Panc1 (cell line): ENCODE measurements at regions not wholly inside any gene's neighbourhood (a gene's known extent, or its start where the extent isn't known, plus 50 kb on each side); places are given as distances from the start of the nearest gene placed in this dataset.

ENCODE experiments used
- ATAC-seq: fragments of 200-7000 bp; cut with Tn5 transposase; 2 replicates; pipeline ENCODE4 v1.9.1; 2020; ENCODE audit warnings: mild to moderate bottlenecking, moderate library complexity
- BruUV-seq: library from RNA; stranded (reverse); fragments of 400-500 nt; replicated peaks from 2 replicates; lab custom pipeline; 2021; lab: Mats Ljungman, UMichigan
- CTCF ChIA-PET: fragments of 300-600 bp; sonication (Branson Sonifier 250); formaldehyde crosslinking; loops from one replicate; lab custom pipeline; 2022; ENCODE audit warnings: antibody characterized with exemption; lab: Charles Lee
- POLR2A ChIA-PET: fragments of 300-600 bp; sonication (Branson Sonifier 250); formaldehyde crosslinking; loops from one replicate; lab custom pipeline; 2022; ENCODE audit warnings: antibody characterized with exemption; lab: Charles Lee
- DNase-seq: peaks from one replicate; pipeline ENCODE4 v3.0.0-alpha.2; 2010; ENCODE audit warnings: low read depth, low spot score
- H3K27ac ChIP-seq: 2 replicates; pipeline ENCODE4 v1.5.1; 2011; ENCODE audit warnings: mild to moderate bottlenecking, low read length, inconsistent platforms
- H3K27me3 ChIP-seq: fragments of 200-500 bp; sonication (Bioruptor generic); 2 replicates; pipeline ENCODE4 v1.6.0; 2014; ENCODE audit warnings: low read length, inconsistent platforms; ENCODE audit not compliant: control insufficient read depth, insufficient read depth
- H3K36me3 ChIP-seq: fragments of 200-500 bp; sonication (Bioruptor generic); 2 replicates; pipeline ENCODE4 v1.5.1; 2014; ENCODE audit warnings: inconsistent platforms, mild to moderate bottlenecking, low read length, moderate library complexity; ENCODE audit not compliant: control insufficient read depth, insufficient read depth
- H3K4me1 ChIP-seq: 2 replicates; pipeline ENCODE4 v1.5.1; 2011; ENCODE audit warnings: inconsistent platforms, mild to moderate bottlenecking, low read length, moderate library complexity; ENCODE audit not compliant: control insufficient read depth, insufficient read depth
- H3K4me3 ChIP-seq, 2 experiments: 2 replicates each; pipeline ENCODE4 v1.5.1; 2011 to 2012; ENCODE audit warnings: low read depth in 2 of 2, low read length in 2 of 2, mild to moderate bottlenecking in 2 of 2, inconsistent platforms in 1 of 2, moderate library complexity in 1 of 2
- H3K9me3 ChIP-seq: fragments of 200-500 bp; sonication (Bioruptor generic); 2 replicates; pipeline ENCODE4 v1.5.1; 2014; ENCODE audit warnings: low read depth, mild to moderate bottlenecking, inconsistent platforms, low read length, moderate library complexity; ENCODE audit not compliant: control insufficient read depth, insufficient read depth
- POLR2AphosphoS5 ChIP-seq: IDR thresholded peaks from 2 replicates; pipeline ENCODE4 v1.6.1; 2012; ENCODE audit warnings: mild to moderate bottlenecking, low read depth, low read length, moderate library complexity
- REST ChIP-seq, 2 experiments: IDR thresholded peaks; 2 replicates each; pipeline ENCODE4 v1.6.1; 2011 to 2012; ENCODE audit warnings: low read depth in 2 of 2, control low read depth in 1 of 2, low read length in 1 of 2, mild to moderate bottlenecking in 1 of 2, moderate library complexity in 1 of 2; ENCODE audit not compliant: insufficient read depth in 1 of 2
- SIN3A ChIP-seq: IDR thresholded peaks from 2 replicates; pipeline ENCODE4 v1.6.1; 2012; ENCODE audit warnings: low read depth, mild to moderate bottlenecking, low read length, moderate library complexity, borderline replicate concordance; ENCODE audit not compliant: insufficient read depth
- TCF7L2 ChIP-seq: IDR thresholded peaks from 2 replicates; pipeline ENCODE4 v1.6.1; 2011; ENCODE audit warnings: mild to moderate bottlenecking, low read depth, low read length, inconsistent platforms
- in situ Hi-C: cut with HindIII; loops from 2 replicates; pipeline ENCODE4 v1.10.0; 2016; ENCODE audit warnings: low sequenced_read_pairs, low pct_unique_long_range_greater_than_20kb
- intact Hi-C: fragments of 100-400 bp; cut with micrococcal nuclease; formaldehyde crosslinking; loops from one replicate; pipeline ENCODE4 v1.10.0; 2022; ENCODE audit not compliant: unreplicated experiment
- TF ChIP-seq, protein P1 (sequence below): fragments of 450-650 bp; IDR thresholded peaks from 2 replicates; pipeline ENCODE4 v1.5.1; 2017; ENCODE audit warnings: mild to moderate bottlenecking

GRCh38 chr3:145752576-145752975 lies 408.4 kb downstream of the PLOD2 start:
- intact Hi-C loops: no loop called here
- POLR2A ChIA-PET: no interaction called here

GRCh38 chr3:145754605-145755289 lies 406.2 kb downstream of the PLOD2 start:
- no peak overlapping the region for H3K27ac ChIP-seq
- ATAC-seq: no peak
- no peaks in the 10 kb centered on the region for H3K36me3 ChIP-seq
- in situ Hi-C loops (no loop called here), intact Hi-C loops (no loop called here)
- POLR2A ChIA-PET: no interaction called here
- H3K9me3 ChIP-seq: no peaks in the 10 kb centered on the region
- H3K4me1 ChIP-seq: no peaks in the 10 kb centered on the region
- DNase-seq: no peak
- no peak for TF ChIP-seq SIN3A
- TF ChIP-seq, protein P1, sequence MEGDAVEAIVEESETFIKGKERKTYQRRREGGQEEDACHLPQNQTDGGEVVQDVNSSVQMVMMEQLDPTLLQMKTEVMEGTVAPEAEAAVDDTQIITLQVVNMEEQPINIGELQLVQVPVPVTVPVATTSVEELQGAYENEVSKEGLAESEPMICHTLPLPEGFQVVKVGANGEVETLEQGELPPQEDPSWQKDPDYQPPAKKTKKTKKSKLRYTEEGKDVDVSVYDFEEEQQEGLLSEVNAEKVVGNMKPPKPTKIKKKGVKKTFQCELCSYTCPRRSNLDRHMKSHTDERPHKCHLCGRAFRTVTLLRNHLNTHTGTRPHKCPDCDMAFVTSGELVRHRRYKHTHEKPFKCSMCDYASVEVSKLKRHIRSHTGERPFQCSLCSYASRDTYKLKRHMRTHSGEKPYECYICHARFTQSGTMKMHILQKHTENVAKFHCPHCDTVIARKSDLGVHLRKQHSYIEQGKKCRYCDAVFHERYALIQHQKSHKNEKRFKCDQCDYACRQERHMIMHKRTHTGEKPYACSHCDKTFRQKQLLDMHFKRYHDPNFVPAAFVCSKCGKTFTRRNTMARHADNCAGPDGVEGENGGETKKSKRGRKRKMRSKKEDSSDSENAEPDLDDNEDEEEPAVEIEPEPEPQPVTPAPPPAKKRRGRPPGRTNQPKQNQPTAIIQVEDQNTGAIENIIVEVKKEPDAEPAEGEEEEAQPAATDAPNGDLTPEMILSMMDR: no peak
- no peak for TF ChIP-seq TCF7L2
- CTCF ChIA-PET: no interaction called here
- H3K27me3 ChIP-seq: no peaks in the 10 kb centered on the region
- no peak overlapping the region for H3K4me3 ChIP-seq
- BruUV-seq: no TSS peak

More at GRCh38 chr3:145752576-145752975, 408.4 kb downstream of the PLOD2 start:
- no peak for TF ChIP-seq SIN3A
- TF ChIP-seq, protein P1: no peak
- Histone ChIP-seq H3K4me3 (no peak overlapping the region), H3K9me3 (no peaks in the 10 kb centered on the region), H3K4me1 (no peaks in the 10 kb centered on the region), H3K27ac (no peak overlapping the region), H3K36me3 (no peaks in the 10 kb centered on the region), H3K27me3 (no peaks in the 10 kb centered on the region)
- CTCF ChIA-PET: no interaction called here
- DNase-seq (no peak), ATAC-seq (no peak)
- in situ Hi-C loops: no loop called here
- BruUV-seq: no TSS peak

- intact Hi-C loops: no loop called here
- in situ Hi-C loops: no loop called here
- ATAC-seq (no peak), DNase-seq (no peak)
- no peak for TF ChIP-seq POLR2AphosphoS5
- TF ChIP-seq SIN3A: no peak
- TF ChIP-seq TCF7L2: no peak
- TF ChIP-seq, protein P1: no peak
- TF ChIP-seq REST (IDR thresholded peaks at IDR 0.05; ENCODE audit: insufficient read depth in 1 of 2, low read depth in 2 of 2, low read length in 1 of 2): no peak
- no peaks in the 10 kb centered on the region for H3K36me3 ChIP-seq
- H3K27ac ChIP-seq: no peak overlapping the region
- no peak overlapping the region for H3K4me3 ChIP-seq
- no peaks in the 10 kb centered on the region for H3K27me3 ChIP-seq
- no peaks in the 10 kb centered on the region for H3K4me1 ChIP-seq
- CTCF ChIA-PET: no interaction called here
- H3K9me3 ChIP-seq: no peaks in the 10 kb centered on the region
- no TSS peak for BruUV-seq
- POLR2A ChIA-PET: no interaction called here
Measured at GRCh38 chr3:145760036-145760435, 400.9 kb downstream of the PLOD2 start.
